ENCODE measurements at regions not wholly inside any gene's neighbourhood (a gene's known extent, or its start where the extent isn't known, plus 50 kb on each side); places are given as distances from the start of the nearest gene placed in this dataset.

DNA sequence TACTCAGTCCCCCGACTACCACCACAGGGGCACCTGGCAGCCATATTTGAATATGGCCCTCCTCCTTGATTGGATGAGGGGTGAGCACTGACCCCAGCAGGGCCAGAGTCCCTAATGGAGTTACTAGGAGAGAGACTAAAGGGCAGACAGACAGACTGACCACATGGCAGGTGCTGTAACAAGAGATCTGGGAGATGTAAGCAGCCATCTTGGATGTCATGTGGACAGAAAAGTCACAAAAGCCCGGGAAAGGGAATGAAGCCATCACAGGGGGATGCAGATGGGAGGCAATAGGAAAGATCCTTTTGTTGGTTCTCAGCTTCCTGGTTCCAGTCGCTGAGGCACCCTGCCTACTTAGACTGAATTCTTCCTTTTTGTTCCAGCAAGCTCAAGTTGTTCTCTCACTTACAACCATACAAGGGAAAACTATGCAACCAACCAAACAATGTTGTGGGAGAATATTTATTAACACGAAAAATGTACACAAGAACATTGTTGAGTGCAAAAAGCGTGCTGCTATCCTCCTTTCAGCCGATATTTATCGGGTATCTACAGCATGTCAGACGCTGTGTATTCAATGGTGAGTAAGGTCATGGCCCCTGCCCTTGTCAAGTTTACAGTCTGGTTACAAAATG is 511.6 kb upstream of the PROK2 start:
- TF ChIP-seq, protein P1, sequence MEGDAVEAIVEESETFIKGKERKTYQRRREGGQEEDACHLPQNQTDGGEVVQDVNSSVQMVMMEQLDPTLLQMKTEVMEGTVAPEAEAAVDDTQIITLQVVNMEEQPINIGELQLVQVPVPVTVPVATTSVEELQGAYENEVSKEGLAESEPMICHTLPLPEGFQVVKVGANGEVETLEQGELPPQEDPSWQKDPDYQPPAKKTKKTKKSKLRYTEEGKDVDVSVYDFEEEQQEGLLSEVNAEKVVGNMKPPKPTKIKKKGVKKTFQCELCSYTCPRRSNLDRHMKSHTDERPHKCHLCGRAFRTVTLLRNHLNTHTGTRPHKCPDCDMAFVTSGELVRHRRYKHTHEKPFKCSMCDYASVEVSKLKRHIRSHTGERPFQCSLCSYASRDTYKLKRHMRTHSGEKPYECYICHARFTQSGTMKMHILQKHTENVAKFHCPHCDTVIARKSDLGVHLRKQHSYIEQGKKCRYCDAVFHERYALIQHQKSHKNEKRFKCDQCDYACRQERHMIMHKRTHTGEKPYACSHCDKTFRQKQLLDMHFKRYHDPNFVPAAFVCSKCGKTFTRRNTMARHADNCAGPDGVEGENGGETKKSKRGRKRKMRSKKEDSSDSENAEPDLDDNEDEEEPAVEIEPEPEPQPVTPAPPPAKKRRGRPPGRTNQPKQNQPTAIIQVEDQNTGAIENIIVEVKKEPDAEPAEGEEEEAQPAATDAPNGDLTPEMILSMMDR (IDR thresholded peaks at IDR 0.05; ENCODE audit: borderline replicate concordance, insufficient read depth, low read depth, low read length): no peak
- H3K4me3 ChIP-seq (ENCODE audit: low read depth, low read length): no peak overlapping the region

DNA sequence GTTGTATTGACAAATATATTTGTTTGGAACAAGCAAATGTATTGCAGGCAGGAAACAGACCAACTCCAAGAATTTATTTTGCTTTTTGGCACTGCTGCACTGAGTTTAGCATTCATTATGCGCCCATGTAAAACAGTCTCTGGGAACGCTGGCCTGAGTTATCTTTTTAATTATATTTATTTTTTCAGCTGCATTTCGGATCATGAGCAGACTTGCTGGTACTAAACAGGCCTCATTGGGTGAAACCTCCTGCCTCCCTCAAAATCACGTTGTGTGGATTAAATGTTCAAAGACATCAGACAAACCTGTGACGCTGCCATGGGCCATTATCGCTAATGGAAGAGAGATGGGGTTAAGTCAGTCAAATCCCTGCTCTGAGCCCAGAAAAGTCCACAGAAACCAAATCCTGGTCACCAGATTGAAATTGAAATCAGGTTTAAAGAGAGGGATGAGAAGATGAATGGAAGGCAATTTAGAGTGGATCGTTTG is 511.1 kb upstream of the PROK2 start:
- no peak overlapping the region for H3K4me3 ChIP-seq (ENCODE audit: low read depth, low read length)
- TF ChIP-seq, protein P1 (IDR thresholded peaks at IDR 0.05; ENCODE audit: borderline replicate concordance, insufficient read depth, low read depth, low read length): no peak

DNA sequence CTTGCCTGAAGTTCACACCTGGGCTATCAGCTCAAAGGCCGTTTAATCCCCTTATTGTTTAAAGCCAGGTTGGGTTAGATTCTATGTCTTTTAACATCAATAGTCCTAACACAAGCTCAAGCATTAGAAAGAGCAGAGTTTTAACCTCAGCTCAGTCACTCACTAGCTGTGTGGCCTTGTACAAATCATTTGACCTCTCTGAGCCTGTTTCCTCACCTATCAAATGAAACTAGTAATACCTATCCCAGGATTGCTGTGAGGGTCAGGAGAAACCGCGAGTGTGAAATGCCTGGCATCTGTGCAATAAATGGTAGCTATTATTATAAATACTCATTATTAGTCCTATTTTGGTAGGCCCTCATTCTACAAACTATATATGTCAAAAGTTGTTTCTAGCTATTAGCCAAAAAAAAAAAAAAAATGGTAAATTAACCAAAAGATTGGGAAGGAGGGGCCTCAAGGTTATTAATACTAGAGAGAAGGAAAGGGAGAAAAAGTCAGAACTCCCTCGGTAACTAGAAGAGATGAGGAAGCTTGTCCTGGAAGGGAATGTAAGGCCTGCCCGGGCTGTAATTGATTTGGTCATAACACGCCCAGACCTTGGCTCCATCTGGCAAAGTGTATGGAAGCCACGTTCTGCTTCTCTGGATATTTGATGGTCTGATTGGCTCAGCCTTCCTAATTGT is 510.5 kb upstream of the PROK2 start:
- TF ChIP-seq, protein P1 (IDR thresholded peaks at IDR 0.05; ENCODE audit: borderline replicate concordance, insufficient read depth, low read depth, low read length): no peak

DNA sequence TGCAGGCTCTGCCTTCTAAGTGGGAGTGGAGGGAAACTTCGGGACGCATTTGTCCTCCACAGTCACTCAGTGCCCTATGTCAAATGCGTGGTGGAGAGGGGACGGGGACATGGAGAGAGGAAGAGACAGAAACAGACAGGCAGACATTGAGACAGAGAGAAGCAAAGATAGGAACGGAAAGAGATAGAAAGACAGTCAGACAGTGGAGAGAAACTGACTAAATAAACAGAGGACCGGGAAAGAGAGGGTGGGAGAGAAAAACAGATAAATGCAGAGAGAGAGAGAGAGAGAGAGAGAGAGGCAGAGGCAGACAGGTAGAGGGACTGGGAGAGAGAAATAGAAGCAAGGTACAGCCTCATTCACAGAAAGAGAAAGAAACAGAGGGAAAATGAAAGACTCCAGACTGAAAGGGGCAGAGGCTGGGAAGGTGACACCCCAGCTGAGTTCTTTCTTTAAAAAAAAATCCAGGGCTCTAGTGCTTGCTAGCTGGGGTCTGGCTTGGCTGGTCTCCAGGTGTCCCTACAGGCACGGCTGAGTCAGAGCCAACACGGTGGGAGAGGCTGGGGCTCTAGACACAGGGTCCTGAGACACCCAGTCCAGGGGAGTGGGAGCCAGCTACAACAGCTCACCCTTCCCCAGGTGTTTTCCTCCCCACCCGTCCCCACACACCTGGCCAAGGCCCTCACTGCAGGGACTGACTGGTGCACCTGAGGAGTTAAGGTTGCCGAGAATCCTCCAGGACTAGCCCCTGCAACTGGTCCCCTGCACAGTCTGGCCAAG is 506.1 kb upstream of the PROK2 start:
- TF ChIP-seq, protein P1 (IDR thresholded peaks at IDR 0.05; ENCODE audit: borderline replicate concordance, insufficient read depth, low read depth, low read length): no peak
- no peak overlapping the region for H3K4me3 ChIP-seq (ENCODE audit: low read depth, low read length)

More for the DNA sequence above, 510.5 kb upstream of the PROK2 start:
- no peak overlapping the region for H3K4me3 ChIP-seq (ENCODE audit: low read depth, low read length)

DNA sequence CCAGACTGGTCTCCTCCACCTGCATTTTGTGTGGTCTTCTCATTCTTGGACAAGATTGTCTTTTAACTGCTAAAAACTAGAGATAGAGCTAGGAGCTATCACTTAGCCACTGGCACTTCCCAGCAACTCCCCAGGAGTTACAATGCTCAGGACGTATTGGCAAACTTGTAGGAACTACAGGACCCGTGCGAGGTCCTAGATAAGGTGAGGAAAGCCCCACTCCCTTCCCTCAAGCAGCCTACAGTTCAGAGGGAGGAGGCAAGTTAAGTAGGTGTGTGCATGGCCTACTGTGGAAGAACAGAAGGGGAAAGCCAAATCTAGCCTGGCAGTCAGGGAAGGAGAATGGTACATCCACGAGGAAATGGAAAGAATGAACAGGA is 504.7 kb upstream of the PROK2 start:
- TF ChIP-seq, protein P1 (IDR thresholded peaks at IDR 0.05; ENCODE audit: borderline replicate concordance, insufficient read depth, low read depth, low read length): no peak
- H3K4me3 ChIP-seq (ENCODE audit: low read depth, low read length): no peak overlapping the region

DNA sequence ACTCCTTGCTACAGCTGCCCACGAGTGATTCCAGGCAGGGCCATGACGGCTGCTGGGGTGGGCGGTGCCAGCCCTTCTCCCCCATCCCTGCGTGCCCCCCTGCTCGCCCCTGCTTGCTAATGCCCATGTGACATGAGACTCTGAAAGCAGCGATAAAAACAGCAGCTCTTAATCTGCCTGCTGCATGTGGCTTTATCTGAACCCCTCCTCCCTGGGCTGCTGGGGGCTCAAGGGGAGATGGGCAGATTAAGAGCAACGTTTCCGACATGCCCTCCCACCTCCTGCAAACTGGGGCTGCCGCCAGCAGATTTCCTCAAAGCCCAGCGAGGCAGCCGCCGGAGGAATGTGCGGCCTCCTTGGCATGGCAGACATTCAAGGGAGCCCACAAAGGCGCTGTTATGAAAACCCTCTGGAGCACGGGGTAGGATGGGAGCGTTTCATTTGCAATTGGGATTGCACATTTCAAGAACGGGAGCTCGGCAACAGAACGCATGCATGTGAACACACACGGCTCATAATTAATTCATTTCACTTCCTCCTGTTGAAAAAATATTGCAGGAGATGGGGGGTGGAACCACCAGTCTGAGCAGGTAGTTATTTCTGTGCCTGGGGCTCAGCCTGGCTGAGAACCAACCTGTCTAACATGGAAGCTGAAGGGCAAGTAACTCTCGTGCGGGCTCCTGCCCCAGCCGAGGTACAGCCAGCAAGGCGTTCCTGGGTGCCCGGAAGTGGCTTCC is 504.2 kb upstream of the PROK2 start:
- TF ChIP-seq, protein P1 (IDR thresholded peaks at IDR 0.05; ENCODE audit: borderline replicate concordance, insufficient read depth, low read depth, low read length): no peak
- peak overlapping the region; percentile 16 for H3K4me3 ChIP-seq (ENCODE audit: low read depth, low read length)

Measured in GM12875 (cell line).